ENCODE measurements at regions not wholly inside any gene's neighbourhood (a gene's known extent, or its start where the extent isn't known, plus 50 kb on each side); places are given as distances from the start of the nearest gene placed in this dataset.
"Not testable (repeated sequence)": the region's sequence is repeated elsewhere in the genome, so short reads cannot be mapped to it uniquely, and the experiment has no call there.

- H3K36me3 ChIP-seq: not testable (repeated sequence)
- 88 to 95% (median 91%) methylated on average over 1 of the region's 1 CpG for WGBS, 5 donors
Observed at GRCh38 chr15:88965097-88965496, 51.9 kb upstream of the MFGE8 start.

DNA sequence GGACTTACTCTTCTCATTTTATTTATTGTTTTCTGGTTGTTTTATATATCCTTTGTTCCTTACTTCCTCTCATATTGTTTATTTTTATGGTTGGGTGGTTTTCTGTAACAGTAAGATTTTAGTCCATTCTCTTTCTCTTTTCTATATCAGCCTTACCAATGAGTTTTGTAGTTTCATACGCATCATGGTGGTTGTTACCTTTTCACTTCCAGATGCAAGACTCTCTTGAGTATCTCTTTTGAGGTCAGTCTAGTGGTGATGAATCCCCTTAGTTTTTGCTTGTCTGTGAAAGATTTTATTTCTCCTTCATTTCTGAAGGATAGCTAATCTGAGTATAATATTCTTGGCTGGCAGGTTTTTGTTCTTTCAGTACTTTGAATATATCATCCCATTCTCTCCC is 57.1 kb upstream of the MFGE8 start:
- intact Hi-C loops (cut with DNase I; ENCODE audit: low total_unique reads): no loop called here
- 4 to 59% (median 51%) methylated on average over 1 of the region's 1 CpG for WGBS, 5 donors

More at GRCh38 chr15:88965097-88965496, 51.9 kb upstream of the MFGE8 start:
- intact Hi-C loops (cut with DNase I; ENCODE audit: low total_unique reads); H3K4me3 ChIP-seq; DNase-seq; H3K27me3 ChIP-seq; H3K27ac ChIP-seq; H3K4me1 ChIP-seq: not testable (repeated sequence)
- H3K9me3 ChIP-seq: peaks cover 3 to 22% (median 16%) of the 10 kb centered on the region in 4 donors

DNA sequence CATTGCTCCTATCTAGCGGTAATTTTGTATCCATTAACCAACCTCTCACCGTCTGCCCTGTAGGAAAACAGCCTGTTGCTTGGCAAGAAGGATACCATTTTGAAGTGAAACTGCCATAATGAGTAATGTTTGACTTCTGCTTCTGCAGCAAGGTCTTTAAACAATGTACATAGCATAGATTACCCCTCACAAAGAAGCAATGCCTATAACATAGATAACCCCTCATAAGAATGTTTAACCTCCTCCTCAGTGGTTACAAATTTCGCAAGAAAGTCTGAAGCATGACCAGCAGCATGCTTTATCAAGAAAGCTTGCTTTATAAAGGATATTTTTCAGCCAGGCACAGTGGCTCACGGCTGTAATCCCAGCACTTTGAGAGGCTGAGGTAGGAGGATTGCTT is 61.2 kb upstream of the MFGE8 start:
- intact Hi-C loops (cut with DNase I; ENCODE audit: low total_unique reads): no loop called here
- H3K9me3 ChIP-seq: peaks cover 5 to 15% (median 8%) of the 10 kb centered on the region in 4 donors
- peak in 1 of 2 donors; percentile 71 for DNase-seq
- H3K4me3 ChIP-seq: no peak overlapping the region
- no peak overlapping the region for H3K27ac ChIP-seq
- H3K36me3 ChIP-seq: no peaks in the 10 kb centered on the region
- peaks cover 0 to 3% (median 0%) of the 10 kb centered on the region in 4 donors for H3K4me1 ChIP-seq
- H3K27me3 ChIP-seq: peaks cover 0 to 3% (median 0%) of the 10 kb centered on the region in 3 donors
- 25 to 47% (median 36%) methylated on average over 4 of the region's 4 CpGs for WGBS, 5 donors
- TF ChIP-seq POLR2A (IDR thresholded peaks at IDR 0.05) (no peak), POLR2AphosphoS5 (IDR thresholded peaks at IDR 0.05) (peak in 1 of 3 donors; percentile 25), EP300 (IDR thresholded peaks at IDR 0.05) (no peak)
- TF ChIP-seq, protein P1, sequence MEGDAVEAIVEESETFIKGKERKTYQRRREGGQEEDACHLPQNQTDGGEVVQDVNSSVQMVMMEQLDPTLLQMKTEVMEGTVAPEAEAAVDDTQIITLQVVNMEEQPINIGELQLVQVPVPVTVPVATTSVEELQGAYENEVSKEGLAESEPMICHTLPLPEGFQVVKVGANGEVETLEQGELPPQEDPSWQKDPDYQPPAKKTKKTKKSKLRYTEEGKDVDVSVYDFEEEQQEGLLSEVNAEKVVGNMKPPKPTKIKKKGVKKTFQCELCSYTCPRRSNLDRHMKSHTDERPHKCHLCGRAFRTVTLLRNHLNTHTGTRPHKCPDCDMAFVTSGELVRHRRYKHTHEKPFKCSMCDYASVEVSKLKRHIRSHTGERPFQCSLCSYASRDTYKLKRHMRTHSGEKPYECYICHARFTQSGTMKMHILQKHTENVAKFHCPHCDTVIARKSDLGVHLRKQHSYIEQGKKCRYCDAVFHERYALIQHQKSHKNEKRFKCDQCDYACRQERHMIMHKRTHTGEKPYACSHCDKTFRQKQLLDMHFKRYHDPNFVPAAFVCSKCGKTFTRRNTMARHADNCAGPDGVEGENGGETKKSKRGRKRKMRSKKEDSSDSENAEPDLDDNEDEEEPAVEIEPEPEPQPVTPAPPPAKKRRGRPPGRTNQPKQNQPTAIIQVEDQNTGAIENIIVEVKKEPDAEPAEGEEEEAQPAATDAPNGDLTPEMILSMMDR (IDR thresholded peaks at IDR 0.05): no peak

More for the DNA sequence above, 57.1 kb upstream of the MFGE8 start:
- TF ChIP-seq POLR2AphosphoS5 (IDR thresholded peaks at IDR 0.05) (no peak), POLR2A (IDR thresholded peaks at IDR 0.05) (no peak), EP300 (IDR thresholded peaks at IDR 0.05) (no peak)
- TF ChIP-seq, protein P1 (IDR thresholded peaks at IDR 0.05): no peak
- H3K36me3 ChIP-seq: no peaks in the 10 kb centered on the region
- H3K9me3 ChIP-seq: peaks cover 8 to 21% (median 15%) of the 10 kb centered on the region in 4 donors
- peaks cover 0 to 3% (median 0%) of the 10 kb centered on the region in 3 donors for H3K27me3 ChIP-seq
- no peak overlapping the region for H3K27ac ChIP-seq
- H3K4me1 ChIP-seq: peaks cover 0 to 3% (median 0%) of the 10 kb centered on the region in 4 donors
- H3K4me3 ChIP-seq: no peak overlapping the region
- DNase-seq: no peak

GRCh38 chr15:88975891-88976290 is 62.7 kb upstream of the MFGE8 start:
- peaks cover under 1 to 6% (median 3%) of the 10 kb centered on the region in 4 donors for H3K9me3 ChIP-seq
- H3K36me3 ChIP-seq: no peaks in the 10 kb centered on the region
- intact Hi-C loops (cut with DNase I; ENCODE audit: low total_unique reads): no loop called here

DNA sequence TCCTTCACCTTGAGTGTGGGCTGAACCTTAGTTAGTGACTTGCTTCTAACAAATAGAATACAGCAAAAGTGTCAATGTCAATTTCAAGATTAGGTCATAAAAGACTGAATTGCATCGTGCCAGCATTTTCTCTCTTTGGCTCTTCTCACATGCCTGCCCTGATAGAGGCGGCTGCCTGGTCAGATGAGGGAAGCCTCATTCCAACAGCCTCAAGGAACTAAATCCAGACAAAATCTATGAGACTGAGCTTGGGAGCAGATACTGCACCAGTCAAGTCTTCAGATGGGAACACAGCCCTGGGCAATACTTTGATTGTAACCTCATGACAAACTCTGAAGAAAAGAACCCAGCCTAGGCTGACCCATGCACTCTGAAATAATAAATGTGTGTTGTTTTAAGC is 63.5 kb upstream of the MFGE8 start:
- Histone ChIP-seq H3K36me3 (no peaks in the 10 kb centered on the region), H3K4me1 (peaks cover 0 to 3% (median 0%) of the 10 kb centered on the region in 4 donors), H3K9me3 (no peaks in the 10 kb centered on the region), H3K27me3 (no peaks in the 10 kb centered on the region), H3K27ac (no peak overlapping the region), H3K4me3 (no peak overlapping the region)
- 90 to 98% (median 94%) methylated on average over 2 of the region's 2 CpGs for WGBS, 5 donors
- no peak for TF ChIP-seq EP300 (IDR thresholded peaks at IDR 0.05)
- TF ChIP-seq, protein P1 (IDR thresholded peaks at IDR 0.05): no peak
- no peak for TF ChIP-seq POLR2A (IDR thresholded peaks at IDR 0.05)
- TF ChIP-seq POLR2AphosphoS5 (IDR thresholded peaks at IDR 0.05): no peak
- DNase-seq: no peak
- intact Hi-C loops (cut with DNase I; ENCODE audit: low total_unique reads): no loop called here

More at GRCh38 chr15:88975891-88976290, 62.7 kb upstream of the MFGE8 start:
- Histone ChIP-seq H3K4me1 (peaks cover 0 to 3% (median 0%) of the 10 kb centered on the region in 4 donors), H3K27ac (no peak overlapping the region), H3K4me3 (no peak overlapping the region), H3K27me3 (peaks cover 0 to under 1% (median 0%) of the 10 kb centered on the region in 3 donors)
- DNase-seq: no peak
- TF ChIP-seq EP300 (IDR thresholded peaks at IDR 0.05): no peak
- no peak for TF ChIP-seq POLR2AphosphoS5 (IDR thresholded peaks at IDR 0.05)
- TF ChIP-seq POLR2A (IDR thresholded peaks at IDR 0.05): no peak
- TF ChIP-seq, protein P1 (IDR thresholded peaks at IDR 0.05): no peak
